Mammary epithelial cell (primary cell): ENCODE measurements at regions not wholly inside any gene's neighbourhood (a gene's known extent, or its start where the extent isn't known, plus 50 kb on each side); places are given as distances from the start of the nearest gene placed in this dataset.

Source experiments
- CTCF ChIP-seq, 2 donors: IDR thresholded peaks in 1 of 2; conservative IDR thresholded peaks in 1 of 2; 2 replicates each; pipeline ENCODE4 v1.5.1; 2011 to 2012; ENCODE audit warnings: inconsistent platforms in 2 of 2, low read length in 2 of 2, mild to moderate bottlenecking in 2 of 2, control low read depth in 1 of 2, low read depth in 1 of 2; ENCODE audit not compliant: insufficient read depth in 1 of 2; ENCODE audit errors: extremely low read depth in 1 of 2
- EZH2 ChIP-seq: IDR thresholded peaks from 2 replicates; pipeline ENCODE4 v1.6.1; 2012; ENCODE audit warnings: low read length, inconsistent platforms, borderline replicate concordance

GRCh38 chr14:105694961-105695360 lies 168.6 kb downstream of the TMEM121 start:
- TF ChIP-seq CTCF (conservative IDR thresholded peaks at IDR 0.05 in 1 of 2, IDR thresholded peaks at IDR 0.05 in 1 of 2; ENCODE audit: extremely low read depth in 1 of 2, insufficient read depth in 1 of 2, low read depth in 1 of 2, low read length in 2 of 2): no peak
- no peak for TF ChIP-seq EZH2
